ENCODE measurements at regions not wholly inside any gene's neighbourhood (a gene's known extent, or its start where the extent isn't known, plus 50 kb on each side); places are given as distances from the start of the nearest gene placed in this dataset.

GRCh38 chr2:15711126-15711860 is 119.6 kb downstream of the DDX1 start:
- no peak for TF ChIP-seq CTCF (IDR thresholded peaks at IDR 0.05)
- TF ChIP-seq POLR2A (IDR thresholded peaks at IDR 0.05), result no peak

Measured in uterus (tissue), 2 donors.